ENCODE measurements at regions not wholly inside any gene's neighbourhood (a gene's known extent, or its start where the extent isn't known, plus 50 kb on each side); places are given as distances from the start of the nearest gene placed in this dataset.

GRCh38 chr2:240322231-240322955 is 113.1 kb upstream of the GPC1 start:
- H3K36me3 ChIP-seq (ENCODE audit: control insufficient read depth, insufficient read depth, low read length), result no peaks in the 10 kb centered on the region
- H3K27me3 ChIP-seq (ENCODE audit: control insufficient read depth, insufficient read depth, low read length, poor library complexity, severe bottlenecking), result no peaks in the 10 kb centered on the region
- no peak overlapping the region for H3K4me3 ChIP-seq (ENCODE audit: insufficient read depth, low read depth, low read length)
- H3K9me3 ChIP-seq (ENCODE audit: control insufficient read depth, low read length), result no peaks in the 10 kb centered on the region
- H3K4me1 ChIP-seq (ENCODE audit: control insufficient read depth, insufficient read depth, low read length), result peaks cover 16% of the 10 kb centered on the region
- WGBS, 2 experiments, result 90 to 91% methylated on average over 29 of the region's 29 CpGs
- H3K27ac ChIP-seq (ENCODE audit: insufficient read depth, low read depth, low read length, poor library complexity, severe bottlenecking), result no peak overlapping the region

GRCh38 chr2:240322991-240323390 is 112.5 kb upstream of the GPC1 start:
- H3K27me3 ChIP-seq (ENCODE audit: control insufficient read depth, insufficient read depth, low read length, poor library complexity, severe bottlenecking), result no peaks in the 10 kb centered on the region
- WGBS, 2 experiments, result 92% methylated on average over 25 of the region's 25 CpGs
- H3K27ac ChIP-seq (ENCODE audit: insufficient read depth, low read depth, low read length, poor library complexity, severe bottlenecking), result no peak overlapping the region
- no peaks in the 10 kb centered on the region for H3K9me3 ChIP-seq (ENCODE audit: control insufficient read depth, low read length)
- no peaks in the 10 kb centered on the region for H3K36me3 ChIP-seq (ENCODE audit: control insufficient read depth, insufficient read depth, low read length)
- peaks cover 16% of the 10 kb centered on the region for H3K4me1 ChIP-seq (ENCODE audit: control insufficient read depth, insufficient read depth, low read length)
- H3K4me3 ChIP-seq (ENCODE audit: insufficient read depth, low read depth, low read length), result no peak overlapping the region

GRCh38 chr2:240323601-240324291 is 111.7 kb upstream of the GPC1 start:
- Histone ChIP-seq H3K27ac (ENCODE audit: insufficient read depth, low read depth, low read length, poor library complexity, severe bottlenecking) (no peak overlapping the region), H3K4me3 (ENCODE audit: insufficient read depth, low read depth, low read length) (no peak overlapping the region), H3K9me3 (ENCODE audit: control insufficient read depth, low read length) (no peaks in the 10 kb centered on the region), H3K4me1 (ENCODE audit: control insufficient read depth, insufficient read depth, low read length) (peaks cover 16% of the 10 kb centered on the region), H3K36me3 (ENCODE audit: control insufficient read depth, insufficient read depth, low read length) (no peaks in the 10 kb centered on the region), H3K27me3 (ENCODE audit: control insufficient read depth, insufficient read depth, low read length, poor library complexity, severe bottlenecking) (no peaks in the 10 kb centered on the region)
- WGBS, 2 experiments, result 93% methylated on average over 28 of the region's 28 CpGs

GRCh38 chr2:240324312-240325015 is 111.0 kb upstream of the GPC1 start:
- peaks cover 16% of the 10 kb centered on the region for H3K4me1 ChIP-seq (ENCODE audit: control insufficient read depth, insufficient read depth, low read length)
- no peaks in the 10 kb centered on the region for H3K9me3 ChIP-seq (ENCODE audit: control insufficient read depth, low read length)
- no peak overlapping the region for H3K27ac ChIP-seq (ENCODE audit: insufficient read depth, low read depth, low read length, poor library complexity, severe bottlenecking)
- no peaks in the 10 kb centered on the region for H3K36me3 ChIP-seq (ENCODE audit: control insufficient read depth, insufficient read depth, low read length)
- no peak overlapping the region for H3K4me3 ChIP-seq (ENCODE audit: insufficient read depth, low read depth, low read length)
- H3K27me3 ChIP-seq (ENCODE audit: control insufficient read depth, insufficient read depth, low read length, poor library complexity, severe bottlenecking), result no peaks in the 10 kb centered on the region
- 92 to 93% methylated on average over 25 of the region's 25 CpGs for WGBS, 2 experiments

- Histone ChIP-seq H3K4me3 (ENCODE audit: insufficient read depth, low read depth, low read length) (no peak overlapping the region), H3K36me3 (ENCODE audit: control insufficient read depth, insufficient read depth, low read length) (no peaks in the 10 kb centered on the region), H3K9me3 (ENCODE audit: control insufficient read depth, low read length) (no peaks in the 10 kb centered on the region), H3K27ac (ENCODE audit: insufficient read depth, low read depth, low read length, poor library complexity, severe bottlenecking) (no peak overlapping the region), H3K4me1 (ENCODE audit: control insufficient read depth, insufficient read depth, low read length) (peaks cover 11% of the 10 kb centered on the region), H3K27me3 (ENCODE audit: control insufficient read depth, insufficient read depth, low read length, poor library complexity, severe bottlenecking) (no peaks in the 10 kb centered on the region)
- 94 to 95% methylated on average over 25 of the region's 25 CpGs for WGBS, 2 experiments
Measured at GRCh38 chr2:240325016-240326007, 110.2 kb upstream of the GPC1 start.

- WGBS, 2 experiments, result 73 to 78% methylated on average over 4 of the region's 4 CpGs
- H3K4me1 ChIP-seq (ENCODE audit: control insufficient read depth, insufficient read depth, low read length), result peaks cover 7% of the 10 kb centered on the region
- no peaks in the 10 kb centered on the region for H3K36me3 ChIP-seq (ENCODE audit: control insufficient read depth, insufficient read depth, low read length)
- no peak overlapping the region for H3K4me3 ChIP-seq (ENCODE audit: insufficient read depth, low read depth, low read length)
- no peaks in the 10 kb centered on the region for H3K27me3 ChIP-seq (ENCODE audit: control insufficient read depth, insufficient read depth, low read length, poor library complexity, severe bottlenecking)
- H3K9me3 ChIP-seq (ENCODE audit: control insufficient read depth, low read length), result no peaks in the 10 kb centered on the region
- H3K27ac ChIP-seq (ENCODE audit: insufficient read depth, low read depth, low read length, poor library complexity, severe bottlenecking), result no peak overlapping the region
Measured at GRCh38 chr2:240326246-240326645, 109.2 kb upstream of the GPC1 start.

GRCh38 chr2:240326886-240327285 is 108.6 kb upstream of the GPC1 start:
- Histone ChIP-seq H3K27me3 (ENCODE audit: control insufficient read depth, insufficient read depth, low read length, poor library complexity, severe bottlenecking) (no peaks in the 10 kb centered on the region), H3K9me3 (ENCODE audit: control insufficient read depth, low read length) (no peaks in the 10 kb centered on the region), H3K36me3 (ENCODE audit: control insufficient read depth, insufficient read depth, low read length) (no peaks in the 10 kb centered on the region), H3K27ac (ENCODE audit: insufficient read depth, low read depth, low read length, poor library complexity, severe bottlenecking) (no peak overlapping the region), H3K4me1 (ENCODE audit: control insufficient read depth, insufficient read depth, low read length) (peaks cover 7% of the 10 kb centered on the region), H3K4me3 (ENCODE audit: insufficient read depth, low read depth, low read length) (no peak overlapping the region)
- 91 to 94% methylated on average over 9 of the region's 9 CpGs for WGBS, 2 experiments

GRCh38 chr2:240327566-240327965 is 107.9 kb upstream of the GPC1 start:
- Histone ChIP-seq H3K36me3 (ENCODE audit: control insufficient read depth, insufficient read depth, low read length) (no peaks in the 10 kb centered on the region), H3K27me3 (ENCODE audit: control insufficient read depth, insufficient read depth, low read length, poor library complexity, severe bottlenecking) (no peaks in the 10 kb centered on the region), H3K4me3 (ENCODE audit: insufficient read depth, low read depth, low read length) (no peak overlapping the region), H3K9me3 (ENCODE audit: control insufficient read depth, low read length) (no peaks in the 10 kb centered on the region), H3K27ac (ENCODE audit: insufficient read depth, low read depth, low read length, poor library complexity, severe bottlenecking) (no peak overlapping the region), H3K4me1 (ENCODE audit: control insufficient read depth, insufficient read depth, low read length) (peaks cover 7% of the 10 kb centered on the region)
- WGBS, 2 experiments, result 83 to 90% methylated on average over 10 of the region's 10 CpGs

- no peaks in the 10 kb centered on the region for H3K9me3 ChIP-seq (ENCODE audit: control insufficient read depth, low read length)
- H3K4me1 ChIP-seq (ENCODE audit: control insufficient read depth, insufficient read depth, low read length), result peaks cover 7% of the 10 kb centered on the region
- no peak overlapping the region for H3K27ac ChIP-seq (ENCODE audit: insufficient read depth, low read depth, low read length, poor library complexity, severe bottlenecking)
- H3K27me3 ChIP-seq (ENCODE audit: control insufficient read depth, insufficient read depth, low read length, poor library complexity, severe bottlenecking), result no peaks in the 10 kb centered on the region
- no peaks in the 10 kb centered on the region for H3K36me3 ChIP-seq (ENCODE audit: control insufficient read depth, insufficient read depth, low read length)
- WGBS, 2 experiments, result 93% methylated on average over 10 of the region's 10 CpGs
- no peak overlapping the region for H3K4me3 ChIP-seq (ENCODE audit: insufficient read depth, low read depth, low read length)
Measured at GRCh38 chr2:240328526-240328925, 106.9 kb upstream of the GPC1 start.
